Stimulated activated naive CD8-positive, alpha-beta T cell treated with anti-CD3 and anti-CD28 coated beads, Interleukin-15, amount 100 ng/mL, for 72 hours (primary cell): ENCODE measurements at regions not wholly inside any gene's neighbourhood (a gene's known extent, or its start where the extent isn't known, plus 50 kb on each side); places are given as distances from the start of the nearest gene placed in this dataset.
"Not testable (repeated sequence)": the region's sequence is repeated elsewhere in the genome, so short reads cannot be mapped to it uniquely, and the experiment has no call there.

Experiments used
- ATAC-seq: fragments of 150-1000 bp; cut with Tn5 transposase; 2 replicates; pipeline ENCODE4 v1.10.0; 2021; ENCODE audit warnings: mild to moderate bottlenecking, moderate library complexity
- DNase-seq, 2 donors: peaks; one replicate each; pipeline ENCODE4 v3.0.0; 2021 to 2022
- H3K27ac Mint-ChIP-seq, 2 donors: one replicate each; pipeline ENCODE4 v1.8.0; 2022; ENCODE audit warnings: mild to moderate bottlenecking in 2 of 2, mixed read lengths in 2 of 2, moderate library complexity in 2 of 2
- H3K27me3 Mint-ChIP-seq: one replicate; pipeline ENCODE4 v1.8.0; 2022; ENCODE audit warnings: mixed read lengths
- H3K4me1 Mint-ChIP-seq: one replicate; pipeline ENCODE4 v1.8.0; 2022; ENCODE audit warnings: mild to moderate bottlenecking, mixed read lengths
- H3K4me3 Mint-ChIP-seq, 2 donors: one replicate each; pipeline ENCODE4 v1.8.0; 2022; ENCODE audit warnings: mild to moderate bottlenecking in 2 of 2, mixed read lengths in 2 of 2, moderate library complexity in 1 of 2
- H3K9me3 Mint-ChIP-seq, 2 donors: one replicate each; pipeline ENCODE4 v1.8.0; 2022; ENCODE audit warnings: mixed read lengths in 2 of 2

- no peaks in the 10 kb centered on the region for H3K27me3 Mint-ChIP-seq
- H3K27ac Mint-ChIP-seq, result no peak overlapping the region
- H3K9me3 Mint-ChIP-seq, result peaks cover 25 to 38% of the 10 kb centered on the region in 2 donors
- no peaks in the 10 kb centered on the region for H3K4me1 Mint-ChIP-seq
- ATAC-seq (no peak), DNase-seq (no peak)
- no peak overlapping the region for H3K4me3 Mint-ChIP-seq
Measured at GRCh38 chr4:181127171-181127570, 1116.0 kb upstream of the TENM3 start.

GRCh38 chr4:181130317-181130716 is 1112.9 kb upstream of the TENM3 start:
- not testable (repeated sequence) for H3K4me3 Mint-ChIP-seq, H3K27me3 Mint-ChIP-seq, H3K4me1 Mint-ChIP-seq, H3K27ac Mint-ChIP-seq, DNase-seq, ATAC-seq
- peaks cover 25 to 44% of the 10 kb centered on the region in 2 donors for H3K9me3 Mint-ChIP-seq

DNA sequence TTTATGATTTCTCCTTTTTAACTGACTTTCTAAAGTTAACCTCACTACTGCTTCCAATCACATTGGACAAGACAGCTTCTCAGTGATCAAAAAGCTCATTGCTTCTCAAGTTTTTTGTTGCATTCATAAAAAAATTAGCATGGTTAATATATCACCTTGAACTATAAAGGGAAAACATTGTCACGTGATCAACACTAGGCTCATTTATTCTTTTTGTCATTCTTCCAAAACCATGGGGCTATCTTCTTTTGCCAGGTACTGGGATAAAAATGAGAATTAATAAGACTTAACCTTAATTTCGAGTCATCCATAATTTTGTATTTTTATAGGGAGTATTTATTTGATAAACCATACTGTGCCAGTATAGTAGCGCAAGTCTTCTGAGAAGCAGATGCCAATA is 1105.9 kb upstream of the TENM3 start:
- Mint-ChIP-seq H3K27ac (no peak overlapping the region), H3K4me3 (no peak overlapping the region), H3K4me1 (no peaks in the 10 kb centered on the region), H3K9me3 (peaks cover 0 to 6% of the 10 kb centered on the region in 2 donors), H3K27me3 (peaks cover 6% of the 10 kb centered on the region)
- ATAC-seq (no peak), DNase-seq (no peak)

DNA sequence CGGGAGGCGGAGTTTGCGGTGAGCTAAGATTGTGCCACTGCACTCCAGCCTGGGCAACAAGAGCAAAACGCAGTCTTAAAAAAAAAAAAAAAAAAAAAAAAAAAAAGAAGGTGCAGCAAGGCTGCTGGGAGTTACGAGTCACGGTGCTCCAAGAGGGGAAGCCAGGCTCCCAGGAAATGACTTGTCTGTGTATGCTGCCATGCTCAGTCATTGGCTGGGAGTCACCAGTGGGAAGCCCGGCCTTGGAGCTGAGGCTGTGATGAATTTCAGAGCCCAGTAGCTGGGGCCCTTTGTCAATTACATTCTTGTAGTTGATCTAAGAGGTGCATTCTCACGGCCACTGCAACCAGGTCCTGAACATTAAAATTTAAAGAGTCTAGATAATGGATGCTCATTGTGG is 1105.1 kb upstream of the TENM3 start:
- no peak for ATAC-seq
- no peak overlapping the region for H3K4me3 Mint-ChIP-seq

DNA sequence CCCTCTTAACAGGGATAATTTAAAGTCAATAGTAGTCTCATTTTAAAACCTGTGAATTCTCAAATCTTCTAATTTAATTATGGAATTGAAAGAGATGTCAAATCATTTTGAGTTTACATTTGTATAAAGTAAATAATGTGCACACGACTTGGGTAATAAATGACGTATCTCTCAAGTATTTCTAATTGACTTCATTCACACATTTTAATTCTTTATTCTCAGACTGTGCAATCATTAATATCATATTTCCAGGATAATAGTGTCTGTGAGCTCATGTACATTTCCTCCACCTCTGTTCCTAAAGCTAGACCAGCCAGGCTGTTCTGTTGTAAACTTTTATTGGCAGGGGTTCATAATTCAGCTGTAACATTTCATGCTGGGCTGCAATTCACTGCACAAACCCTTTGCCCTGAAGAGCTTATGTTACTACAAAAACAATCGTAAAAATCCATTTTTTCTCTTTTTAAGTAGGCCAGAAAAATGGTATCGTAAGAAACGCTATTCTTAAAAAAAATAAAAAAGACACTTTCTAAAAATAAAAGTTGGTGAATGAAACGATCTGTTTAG is 1103.1 kb upstream of the TENM3 start:
- Mint-ChIP-seq H3K27me3 (peaks cover 6% of the 10 kb centered on the region), H3K9me3 (no peaks in the 10 kb centered on the region), H3K4me1 (no peaks in the 10 kb centered on the region), H3K27ac (no peak overlapping the region), H3K4me3 (no peak overlapping the region)
- no peak for ATAC-seq
- no peak for DNase-seq

More for the DNA sequence above, 1105.1 kb upstream of the TENM3 start:
- H3K9me3 Mint-ChIP-seq, result peaks cover 0 to 2% of the 10 kb centered on the region in 2 donors
- H3K4me1 Mint-ChIP-seq, result no peaks in the 10 kb centered on the region
- H3K27me3 Mint-ChIP-seq, result peaks cover 6% of the 10 kb centered on the region
- no peak for DNase-seq
- H3K27ac Mint-ChIP-seq, result no peak overlapping the region

DNA sequence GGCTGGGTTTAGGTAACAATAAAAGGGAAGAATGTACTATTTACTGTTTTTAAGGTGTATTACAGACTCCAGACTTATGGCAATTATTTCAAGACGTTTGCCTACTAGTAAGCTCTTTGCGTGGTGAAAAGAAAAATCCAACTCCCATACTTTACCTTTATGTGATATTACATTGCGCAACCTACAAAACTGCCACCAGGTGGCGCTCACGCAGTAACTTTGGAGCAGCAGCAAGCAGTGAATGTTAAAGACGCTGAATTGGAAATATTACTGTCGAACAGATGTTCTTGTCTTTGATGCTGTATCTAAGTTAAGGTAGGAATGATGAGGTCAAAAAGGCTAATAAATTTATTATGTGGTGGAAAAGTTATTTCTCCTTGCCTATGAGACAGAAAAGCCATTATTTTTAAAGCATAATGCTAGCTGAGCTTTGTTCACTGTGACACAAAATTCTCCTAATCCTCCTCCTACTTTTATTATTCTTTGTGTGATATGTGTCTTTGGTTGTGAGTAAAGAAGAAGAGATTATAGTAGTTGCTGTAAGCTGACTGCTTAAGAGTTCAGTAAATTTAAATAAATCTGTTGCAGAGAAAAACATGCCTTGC is 1099.8 kb upstream of the TENM3 start:
- DNase-seq (peak; percentile 46 to 48), ATAC-seq (peak; percentile 54)
- Mint-ChIP-seq H3K27me3 (peaks cover 6% of the 10 kb centered on the region), H3K27ac (no peak overlapping the region), H3K4me3 (no peak overlapping the region), H3K4me1 (no peaks in the 10 kb centered on the region), H3K9me3 (peaks cover 0 to 7% of the 10 kb centered on the region in 2 donors)

DNA sequence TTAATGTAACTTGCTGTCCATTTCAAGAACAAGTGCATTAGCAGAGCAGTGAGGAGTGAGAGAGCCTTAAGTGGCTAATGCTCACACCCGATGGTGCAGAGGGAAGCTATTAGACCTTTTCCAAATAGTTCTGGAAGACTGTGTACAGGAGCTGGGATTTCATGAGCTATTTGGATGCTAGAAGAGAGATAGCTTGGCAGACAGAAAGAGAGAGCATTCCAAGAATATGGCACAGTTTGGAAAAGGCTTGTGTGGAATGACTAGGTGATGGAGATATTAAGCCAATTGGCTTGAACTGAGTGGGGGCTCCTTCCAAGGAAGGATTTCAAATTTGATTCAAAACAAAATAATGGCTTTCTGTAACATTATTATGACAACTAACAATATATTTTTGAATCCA is 1097.2 kb upstream of the TENM3 start:
- Mint-ChIP-seq H3K27me3 (peaks cover 2% of the 10 kb centered on the region), H3K4me3 (no peak overlapping the region), H3K4me1 (no peaks in the 10 kb centered on the region), H3K9me3 (peaks cover 0 to 7% of the 10 kb centered on the region in 2 donors), H3K27ac (no peak overlapping the region)
- ATAC-seq (no peak), DNase-seq (no peak)

- Mint-ChIP-seq H3K9me3 (peaks cover 0 to 7% of the 10 kb centered on the region in 2 donors), H3K4me1 (no peaks in the 10 kb centered on the region), H3K27me3 (no peaks in the 10 kb centered on the region), H3K27ac (no peak overlapping the region), H3K4me3 (no peak overlapping the region)
- no peak for DNase-seq
- no peak for ATAC-seq
Measured at GRCh38 chr4:181147416-181147951, 1095.7 kb upstream of the TENM3 start.

DNA sequence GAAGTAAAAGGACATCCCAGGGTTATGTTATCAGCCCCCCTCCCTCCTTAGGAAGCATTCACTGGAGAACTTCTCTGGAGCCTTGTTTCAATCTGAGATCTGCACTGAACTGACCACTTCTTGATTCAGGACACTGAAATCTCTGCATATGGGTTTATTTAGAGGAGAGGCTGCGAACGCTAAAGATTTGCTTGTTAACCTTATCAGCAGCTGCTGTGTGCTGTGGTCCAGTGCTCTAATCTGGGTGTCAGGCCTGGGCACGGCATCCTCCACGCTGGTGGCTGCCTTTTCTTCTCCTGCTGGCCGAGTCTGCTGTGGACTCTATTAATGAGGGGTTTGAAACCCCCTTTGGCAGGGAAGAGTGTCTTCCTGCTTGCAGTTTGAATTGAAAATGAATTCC is 1094.7 kb upstream of the TENM3 start:
- Mint-ChIP-seq H3K27ac (no peak overlapping the region), H3K27me3 (no peaks in the 10 kb centered on the region), H3K4me1 (no peaks in the 10 kb centered on the region), H3K9me3 (peaks cover 0 to 7% of the 10 kb centered on the region in 2 donors), H3K4me3 (no peak overlapping the region)
- no peak for DNase-seq
- no peak for ATAC-seq

DNA sequence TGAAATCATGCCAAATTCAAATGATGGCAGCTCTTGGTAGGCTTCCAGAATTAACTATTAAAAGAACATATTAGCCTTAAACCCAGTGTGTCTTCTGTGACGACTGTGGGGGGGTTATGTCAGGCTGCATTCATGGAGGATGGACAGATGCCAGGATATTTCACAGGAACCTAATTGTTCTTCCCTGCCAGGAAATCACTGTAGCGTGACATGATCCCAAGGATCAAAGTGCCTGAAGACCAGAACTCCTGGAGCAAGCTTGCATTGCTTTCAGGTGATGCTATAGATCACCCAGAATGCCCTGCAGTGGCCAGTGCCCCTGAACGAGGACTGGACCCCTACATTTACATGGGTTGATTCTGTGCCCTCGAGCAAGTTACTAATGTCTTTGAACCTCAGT is 1093.0 kb upstream of the TENM3 start:
- ATAC-seq (no peak), DNase-seq (no peak)
- Mint-ChIP-seq H3K9me3 (peaks cover 0 to 7% of the 10 kb centered on the region in 2 donors), H3K4me3 (no peak overlapping the region), H3K4me1 (no peaks in the 10 kb centered on the region), H3K27me3 (no peaks in the 10 kb centered on the region), H3K27ac (no peak overlapping the region)

DNA sequence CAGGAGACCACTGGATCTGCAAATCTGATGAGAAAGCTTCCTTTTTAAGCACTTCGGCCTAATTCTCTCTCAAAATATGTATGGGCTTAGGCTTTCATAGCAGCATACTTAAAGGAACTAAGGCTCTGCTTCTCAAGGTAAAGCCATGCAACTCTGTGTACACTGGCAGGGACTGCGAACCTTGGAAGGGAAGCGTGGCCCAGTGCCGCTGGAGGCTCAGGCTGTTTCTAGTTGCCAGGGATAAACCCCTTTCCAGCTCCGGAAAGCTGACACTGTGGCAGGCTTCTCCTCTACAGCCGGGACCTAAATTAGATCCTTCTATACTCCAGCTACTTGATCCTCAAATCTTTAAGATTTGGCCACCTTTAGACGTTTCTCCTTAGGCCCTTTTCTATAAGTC is 1091.3 kb upstream of the TENM3 start:
- ATAC-seq, result no peak
- H3K4me1 Mint-ChIP-seq, result no peaks in the 10 kb centered on the region
- no peak overlapping the region for H3K27ac Mint-ChIP-seq
- no peaks in the 10 kb centered on the region for H3K27me3 Mint-ChIP-seq
- no peak overlapping the region for H3K4me3 Mint-ChIP-seq
- H3K9me3 Mint-ChIP-seq, result peaks cover 0 to 4% of the 10 kb centered on the region in 2 donors
- no peak for DNase-seq

GRCh38 chr4:181157647-181158046 is 1085.6 kb upstream of the TENM3 start:
- no peaks in the 10 kb centered on the region for H3K27me3 Mint-ChIP-seq
- ATAC-seq (no peak), DNase-seq (no peak)
- peaks cover 0 to 8% of the 10 kb centered on the region in 2 donors for H3K9me3 Mint-ChIP-seq
- H3K4me1 Mint-ChIP-seq, result no peaks in the 10 kb centered on the region
- no peak overlapping the region for H3K4me3 Mint-ChIP-seq
- no peak overlapping the region for H3K27ac Mint-ChIP-seq

DNA sequence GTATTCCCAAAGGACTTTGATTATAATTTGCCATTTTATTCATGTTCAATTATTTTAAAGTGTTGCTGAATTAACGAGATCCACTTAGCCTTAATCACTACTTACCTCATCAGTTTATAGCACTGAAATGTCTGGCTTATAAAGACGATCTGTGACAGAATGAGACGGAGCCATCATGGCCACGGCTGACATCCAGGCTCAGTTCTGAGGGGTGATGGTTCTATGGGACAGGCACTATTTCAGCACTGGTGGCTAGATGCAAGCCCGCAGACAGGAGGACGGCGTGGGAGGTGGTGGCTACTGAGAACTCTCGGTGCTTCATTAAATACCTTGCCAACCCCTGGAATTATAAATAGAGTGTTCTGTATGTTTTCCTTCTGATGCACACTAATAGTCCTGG is 1084.2 kb upstream of the TENM3 start:
- H3K27ac Mint-ChIP-seq, result no peak overlapping the region
- no peak overlapping the region for H3K4me3 Mint-ChIP-seq
- peaks cover 0 to 8% of the 10 kb centered on the region in 2 donors for H3K9me3 Mint-ChIP-seq
- ATAC-seq (no peak), DNase-seq (no peak)
- no peaks in the 10 kb centered on the region for H3K4me1 Mint-ChIP-seq
- no peaks in the 10 kb centered on the region for H3K27me3 Mint-ChIP-seq

DNA sequence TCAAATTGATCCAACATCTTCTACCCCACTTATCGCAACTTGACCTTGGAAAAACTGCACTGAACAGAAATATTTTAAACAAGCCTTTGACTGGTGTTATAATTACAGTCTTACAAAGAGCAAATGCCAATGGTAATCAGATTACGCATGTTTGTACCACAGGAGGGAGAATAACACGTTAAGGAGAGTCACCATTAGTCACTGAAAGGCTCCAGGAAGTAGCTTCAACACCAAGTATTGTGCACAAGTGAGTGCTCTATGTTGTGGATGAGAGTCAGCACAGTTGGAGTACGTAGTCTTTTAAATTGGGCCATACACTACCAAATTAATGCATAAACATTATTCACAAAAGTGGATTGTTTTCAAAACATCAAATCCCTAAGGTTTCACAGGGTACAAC is 1081.5 kb upstream of the TENM3 start:
- Mint-ChIP-seq H3K4me3 (no peak overlapping the region), H3K9me3 (peaks cover 0 to 8% of the 10 kb centered on the region in 2 donors), H3K27me3 (no peaks in the 10 kb centered on the region), H3K27ac (no peak overlapping the region), H3K4me1 (no peaks in the 10 kb centered on the region)
- ATAC-seq, result no peak
- DNase-seq, result no peak

- Mint-ChIP-seq H3K27ac (no peak overlapping the region), H3K4me3 (no peak overlapping the region), H3K27me3 (no peaks in the 10 kb centered on the region), H3K4me1 (no peaks in the 10 kb centered on the region), H3K9me3 (peaks cover 0 to 8% of the 10 kb centered on the region in 2 donors)
- DNase-seq, result no peak
- ATAC-seq, result no peak
Measured at GRCh38 chr4:181162266-181162665, 1080.9 kb upstream of the TENM3 start.

DNA sequence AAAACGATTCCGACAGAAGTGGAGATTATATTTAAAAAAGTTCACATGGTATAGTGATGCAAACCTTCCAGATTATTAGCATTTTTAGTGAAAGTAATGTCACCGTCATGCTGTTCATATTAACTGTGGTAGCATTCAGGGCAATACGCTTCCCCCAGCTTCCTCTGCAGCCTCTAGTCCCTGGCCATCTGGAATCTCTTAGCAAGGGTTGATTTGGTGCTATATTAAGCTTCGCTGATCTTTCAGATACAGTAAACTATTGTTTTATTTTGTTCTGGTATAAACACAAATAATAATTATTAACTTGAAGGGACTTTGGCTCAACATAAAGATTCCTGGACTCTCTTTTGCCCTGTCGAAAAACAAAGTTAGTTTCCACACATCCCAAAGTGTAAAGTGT is 1080.5 kb upstream of the TENM3 start:
- ATAC-seq (no peak), DNase-seq (no peak)
- Mint-ChIP-seq H3K27me3 (no peaks in the 10 kb centered on the region), H3K9me3 (peaks cover 0 to 8% of the 10 kb centered on the region in 2 donors), H3K4me1 (no peaks in the 10 kb centered on the region), H3K27ac (no peak overlapping the region), H3K4me3 (no peak overlapping the region)
